NOMO-1 (cell line): ENCODE measurements at regions not wholly inside any gene's neighbourhood (a gene's known extent, or its start where the extent isn't known, plus 50 kb on each side); places are given as distances from the start of the nearest gene placed in this dataset.
A peak's percentile ranks its signal among the peaks of the same experiment; 100 is the strongest.

Experiments used
- DNase-seq, 2 experiments: peaks; one replicate each; lab custom pipeline; 2025; ENCODE audit not compliant: unreplicated experiment in 2 of 2; lab: John Stamatoyannopoulos, UW

DNA sequence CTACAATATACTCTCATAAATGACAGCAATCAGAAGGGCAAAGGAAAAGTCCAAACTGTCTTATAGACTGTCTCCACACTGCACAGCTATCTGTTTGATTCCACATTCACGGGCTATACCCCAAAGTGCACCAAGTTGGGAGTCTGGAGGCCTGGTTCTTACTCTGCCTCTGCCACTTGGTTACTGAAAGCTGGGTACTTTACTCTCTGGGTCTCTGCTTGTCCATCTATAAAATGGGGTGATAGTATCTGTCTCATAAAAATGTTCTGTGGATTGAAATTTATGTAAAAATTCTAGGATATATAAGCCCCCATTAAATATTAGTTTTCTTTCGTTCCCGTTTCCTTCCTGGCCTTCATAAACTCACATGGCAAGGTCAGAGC is 86.5 kb downstream of the CD164 start:
- no peak for DNase-seq

- no peak for DNase-seq
Measured at GRCh38 chr6:109295109-109295773, 87.0 kb downstream of the CD164 start.

GRCh38 chr6:109292983-109293586 is 89.2 kb downstream of the CD164 start:
- no peak for DNase-seq

GRCh38 chr6:109292420-109292819 is 89.8 kb downstream of the CD164 start:
- DNase-seq, result no peak

- DNase-seq, result no peak
Measured at GRCh38 chr6:109291902-109292301, 90.4 kb downstream of the CD164 start.

- DNase-seq, result no peak
Measured at GRCh38 chr6:109290143-109290931, 91.9 kb downstream of the CD164 start.

GRCh38 chr6:109285366-109285765 is 96.9 kb downstream of the CD164 start:
- no peak for DNase-seq

- peak in 1 of 2 experiments; percentile 17 for DNase-seq
Measured at GRCh38 chr6:109284675-109285074, 97.6 kb downstream of the CD164 start.

- peak; percentile 69 to 93 for DNase-seq
Measured at GRCh38 chr6:109282756-109283155, 99.5 kb downstream of the CD164 start.

DNA sequence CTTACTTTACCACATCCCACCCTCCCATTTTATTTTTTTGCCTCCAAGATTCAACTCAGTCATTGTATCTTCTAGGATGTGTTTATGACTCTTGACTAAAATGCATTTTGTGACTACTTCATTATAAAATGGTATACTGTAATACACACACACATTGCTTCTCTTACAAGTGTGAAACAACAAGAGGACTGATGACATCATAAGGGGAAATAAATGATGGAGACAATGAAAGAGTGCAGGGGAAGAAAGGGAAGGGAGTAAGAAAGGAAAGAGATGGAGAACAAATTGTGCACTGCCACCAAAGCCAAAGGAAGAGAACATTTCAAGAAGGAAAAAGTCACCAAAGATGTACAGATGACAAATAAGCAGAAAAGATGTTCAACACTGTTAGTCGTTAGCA is 102.6 kb downstream of the CD164 start:
- DNase-seq, result no peak

GRCh38 chr6:109271622-109272021 is 110.6 kb downstream of the CD164 start:
- no peak for DNase-seq

DNA sequence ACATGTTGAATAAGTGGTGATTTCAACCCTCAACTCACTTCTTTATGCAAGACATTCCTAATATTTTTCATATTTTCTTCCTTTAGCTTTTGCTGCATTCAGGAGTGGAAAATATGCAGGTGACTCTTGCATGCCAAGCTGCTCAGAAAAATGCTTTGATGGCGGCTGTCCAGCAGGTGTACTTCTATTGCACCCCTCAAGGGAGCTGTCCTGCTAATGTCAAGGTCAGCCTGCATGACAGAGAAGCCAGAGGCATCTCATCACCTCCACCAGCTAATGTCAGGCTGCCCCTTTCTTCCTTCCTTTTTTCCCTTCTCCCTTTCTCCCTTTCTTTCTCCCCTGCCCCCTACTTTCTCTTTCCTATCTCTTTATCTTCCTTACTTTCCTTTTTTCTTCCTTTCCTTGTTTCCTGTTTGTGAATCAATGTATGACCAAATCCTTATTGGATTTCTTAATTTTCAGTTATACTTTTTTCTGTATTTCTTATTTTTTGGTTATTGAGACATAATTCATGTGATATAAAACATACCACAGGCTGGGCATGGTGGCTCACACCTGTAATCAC is 112.2 kb downstream of the CD164 start:
- no peak for DNase-seq

DNA sequence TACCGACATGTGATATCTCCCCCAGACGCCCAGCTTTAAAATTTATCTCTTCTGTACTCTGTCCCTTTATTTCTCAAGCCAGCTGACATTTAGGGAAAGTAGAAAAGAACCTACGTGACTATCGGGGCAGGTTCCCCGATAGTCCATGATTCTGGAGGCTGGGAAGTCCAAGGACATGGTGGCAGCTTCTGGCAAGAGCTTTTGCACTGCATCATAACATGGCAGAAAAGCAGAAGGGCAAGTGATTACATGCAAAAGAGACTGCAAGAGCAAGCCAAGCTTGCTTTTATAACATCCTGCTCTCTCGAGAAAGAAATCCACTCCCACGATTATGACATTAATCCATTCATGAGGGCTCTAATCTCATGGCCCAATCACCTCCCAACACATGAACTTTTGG is 113.2 kb downstream of the CD164 start:
- no peak for DNase-seq

- DNase-seq, result no peak
Measured at GRCh38 chr6:109265530-109265929, 116.7 kb downstream of the CD164 start.

DNA sequence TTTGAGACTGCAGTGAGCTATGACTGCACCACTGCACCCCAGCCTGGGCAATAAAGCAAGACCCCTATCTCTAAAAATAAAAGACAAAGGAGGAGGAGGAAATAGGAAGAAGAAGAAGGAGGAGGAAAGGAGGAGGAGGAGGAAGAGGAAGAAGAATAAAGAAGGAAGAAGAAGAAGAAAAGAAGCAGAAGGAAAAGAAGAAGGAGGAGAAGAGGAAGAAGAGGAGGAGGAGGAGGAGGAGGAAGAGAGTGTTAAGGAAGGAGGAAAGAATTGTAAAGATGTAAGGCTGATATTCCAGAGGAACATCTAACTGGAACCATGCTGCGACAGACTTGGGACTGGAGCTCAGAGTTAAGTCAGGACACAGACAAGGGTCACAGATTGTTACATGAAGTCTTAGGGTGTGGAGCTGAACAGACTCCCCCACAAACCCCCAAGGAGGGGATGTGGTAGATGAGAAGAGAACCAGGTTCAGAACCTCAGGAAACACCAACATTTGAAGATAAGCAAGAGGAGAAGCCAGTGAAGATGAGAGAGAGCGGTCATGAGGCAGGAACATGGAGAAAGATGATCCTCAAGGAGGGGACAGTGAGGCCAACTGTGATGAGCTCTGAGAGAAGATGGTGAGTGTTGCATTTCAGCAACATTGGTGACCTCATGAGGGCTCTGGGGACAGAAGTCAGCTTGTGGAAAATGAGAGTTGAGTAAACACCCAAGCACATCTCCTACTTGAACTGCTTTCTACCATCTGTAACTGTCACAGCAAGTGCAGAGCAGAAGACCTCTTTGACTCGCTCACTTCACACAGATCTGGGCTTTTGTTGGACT is 118.2 kb downstream of the CD164 start:
- DNase-seq, result no peak

DNA sequence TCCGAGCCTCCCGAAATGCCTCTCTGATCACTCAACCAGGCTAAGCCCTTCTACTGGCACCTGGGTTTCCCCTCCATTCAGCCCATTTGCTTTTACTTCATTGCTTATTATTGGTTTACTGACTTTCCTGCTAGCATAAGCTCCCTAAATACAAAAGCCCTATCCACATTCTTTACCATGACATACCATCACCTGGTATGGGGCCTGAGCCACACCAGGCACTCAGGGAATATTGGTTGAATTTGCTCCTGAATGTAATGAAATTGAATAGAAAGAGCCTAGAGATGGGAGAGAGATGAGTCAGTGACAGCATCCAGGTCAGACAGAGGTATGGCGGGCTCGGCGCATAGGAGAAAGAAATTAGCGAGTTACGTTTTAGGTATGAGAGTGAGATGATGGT is 120.0 kb downstream of the CD164 start:
- no peak for DNase-seq

DNA sequence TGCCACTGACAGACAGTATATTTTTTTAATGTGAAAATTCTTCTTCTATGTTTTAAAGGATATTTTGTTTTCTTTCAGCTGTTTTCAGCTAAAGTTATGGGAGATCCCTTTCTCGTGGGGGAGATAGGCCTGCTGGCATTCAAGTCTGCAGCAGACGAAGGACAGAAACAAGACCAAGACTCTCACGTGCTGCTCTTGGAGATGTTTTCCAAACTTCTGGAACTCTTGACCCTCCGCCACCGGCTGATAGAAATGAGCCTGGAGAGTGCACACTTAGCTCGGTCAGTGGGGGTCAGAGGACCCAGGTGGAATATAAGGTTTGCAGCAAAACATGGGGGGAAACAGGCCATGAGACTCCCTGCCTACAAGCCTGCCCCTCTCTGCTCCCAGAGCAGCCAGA is 120.5 kb downstream of the CD164 start:
- no peak for DNase-seq

DNA sequence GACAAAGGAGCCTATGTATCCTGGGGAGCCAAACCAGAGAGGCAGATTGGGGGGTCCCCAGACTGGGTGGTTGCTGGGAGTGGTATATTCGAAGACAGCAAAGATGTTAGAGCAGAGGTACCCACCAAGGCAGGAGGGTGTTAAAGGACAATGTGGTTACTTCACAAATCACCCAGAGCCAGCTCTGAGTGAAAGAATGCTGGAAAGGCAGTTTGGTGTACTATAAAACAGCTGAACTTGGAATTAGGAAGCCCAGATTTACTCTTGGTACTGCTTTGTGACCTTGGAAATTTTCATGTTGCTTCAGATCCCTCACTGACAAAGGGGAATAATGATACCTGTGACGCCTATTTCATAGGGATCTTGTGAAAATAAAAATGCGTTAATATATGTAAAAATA is 121.6 kb downstream of the CD164 start:
- no peak for DNase-seq

DNA sequence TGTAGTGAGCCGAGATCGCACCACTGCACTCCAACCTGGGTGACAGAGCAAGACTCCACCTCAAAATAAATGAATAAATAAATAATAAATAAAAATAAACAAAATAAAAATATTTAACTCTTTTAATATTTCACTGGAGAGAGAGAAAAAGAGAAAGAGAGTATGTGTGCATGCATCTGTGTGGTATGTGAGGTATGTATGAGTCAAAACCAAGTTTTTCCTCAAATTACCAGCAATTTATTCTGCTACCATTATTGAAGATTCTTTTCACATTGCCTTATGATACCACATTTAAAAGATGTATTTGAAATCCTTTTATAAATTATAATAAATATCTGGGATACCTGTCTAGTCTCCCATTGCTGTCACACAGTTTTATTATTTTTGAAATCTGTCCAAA is 122.1 kb downstream of the CD164 start:
- no peak for DNase-seq

DNA sequence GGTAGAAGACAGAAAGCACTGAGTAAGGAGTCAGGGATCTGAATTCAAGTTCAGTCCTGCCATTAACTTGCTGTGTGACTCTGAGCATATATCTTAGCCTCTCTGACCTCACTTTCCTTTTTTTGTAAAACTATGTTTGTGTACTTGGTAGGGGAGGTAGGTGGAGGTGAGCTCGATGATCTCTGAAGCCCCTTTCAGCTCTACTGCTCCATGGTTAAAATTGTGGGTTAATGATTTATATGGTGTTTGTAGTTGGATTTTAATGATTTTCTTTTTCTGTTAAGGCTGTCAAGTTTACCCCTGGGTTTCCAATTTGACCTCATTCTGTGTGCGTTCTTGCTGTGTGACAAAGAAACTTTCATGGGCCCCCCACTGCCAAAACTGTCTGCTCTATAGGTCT is 124.1 kb downstream of the CD164 start:
- DNase-seq, result no peak

- no peak for DNase-seq
Measured at GRCh38 chr6:109257494-109257893, 124.8 kb downstream of the CD164 start.
